ENCODE measurements at regions not wholly inside any gene's neighbourhood (a gene's known extent, or its start where the extent isn't known, plus 50 kb on each side); places are given as distances from the start of the nearest gene placed in this dataset.

DNA sequence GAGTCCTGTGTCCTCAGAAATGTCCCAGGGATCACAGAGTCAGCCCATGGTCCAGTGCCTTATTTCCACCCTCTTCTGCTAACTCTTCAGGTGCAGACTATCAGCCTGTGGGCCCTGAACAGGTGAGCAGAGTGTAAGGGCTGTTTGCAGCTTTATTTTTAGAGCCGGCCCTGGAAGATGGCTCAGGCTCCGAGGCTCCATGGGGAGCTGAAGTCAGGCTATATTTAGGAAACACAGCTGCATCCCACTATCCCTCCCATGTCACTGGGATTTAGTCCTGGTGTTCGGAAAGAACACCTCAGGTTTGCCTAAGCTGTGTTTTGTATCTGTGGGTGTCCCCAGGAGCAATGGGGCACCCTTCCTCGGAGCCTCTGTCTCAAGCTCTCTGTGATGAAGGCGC, 126.9 kb downstream of the RPS24 start:
- no peak for DNase-seq (ENCODE audit: low read depth in 4 of 4, low spot score in 2 of 4)

DNA sequence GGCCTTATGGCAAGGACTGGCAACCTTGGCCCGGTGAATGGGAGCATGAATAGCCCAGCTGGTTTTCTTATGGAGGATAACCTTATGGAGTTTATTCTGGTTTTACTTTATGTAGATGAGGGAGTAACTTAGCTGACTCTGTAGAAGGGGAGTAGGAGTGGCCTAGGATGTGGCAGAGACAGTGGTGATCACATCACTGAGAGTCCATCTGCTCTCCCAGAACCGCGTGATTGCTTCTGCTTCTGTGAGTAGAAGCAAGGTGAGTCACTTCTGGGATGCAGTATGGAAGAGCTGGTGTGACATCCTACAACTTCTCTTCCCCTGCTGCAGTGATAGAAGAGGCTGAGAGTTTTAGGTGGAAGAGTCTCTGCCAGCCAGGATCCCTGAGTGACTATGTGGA, 129.2 kb downstream of the RPS24 start:
- no peak for DNase-seq (ENCODE audit: low read depth in 4 of 4, low spot score in 2 of 4)

DNA sequence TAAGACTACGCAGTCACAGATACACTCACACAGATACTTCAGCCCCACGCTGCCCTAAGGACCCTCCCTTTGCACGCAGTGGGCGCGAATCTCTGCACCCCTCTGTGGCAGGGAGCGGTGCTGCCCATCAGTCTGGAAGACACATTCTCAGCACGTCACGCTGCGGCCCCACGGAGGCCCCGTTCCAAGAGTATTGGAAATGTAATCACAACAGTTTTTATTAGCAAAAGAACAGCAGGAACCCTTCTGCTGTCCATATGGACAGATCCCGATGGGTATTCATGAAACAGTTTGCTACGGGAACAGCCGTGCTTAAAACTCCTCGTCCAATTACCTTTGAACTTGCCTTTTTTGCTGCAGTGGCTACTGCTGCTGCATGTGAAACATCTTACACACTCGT, 131.0 kb downstream of the RPS24 start:
- DNase-seq (ENCODE audit: low read depth in 4 of 4, low spot score in 2 of 4), result no peak

DNA sequence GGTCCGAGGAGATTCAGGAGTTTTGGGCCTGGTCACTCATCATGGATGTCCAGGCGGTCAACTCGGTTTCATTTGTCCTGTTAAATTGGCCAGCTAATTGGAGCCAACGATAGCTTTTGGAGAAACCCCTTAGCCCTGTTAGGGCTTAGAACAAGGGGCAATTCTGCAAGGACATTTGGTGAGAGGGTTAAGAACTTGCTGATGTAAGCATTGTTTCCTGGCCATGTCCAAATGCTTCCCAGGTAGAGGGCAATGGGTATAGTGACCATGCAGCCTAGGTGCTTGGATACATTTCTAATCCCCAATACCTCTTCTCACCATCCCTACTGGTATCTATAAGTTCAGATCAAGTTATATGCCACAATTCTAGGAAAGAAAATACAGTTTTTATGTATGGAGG, 131.5 kb downstream of the RPS24 start:
- no peak for DNase-seq (ENCODE audit: low read depth in 4 of 4, low spot score in 2 of 4)

DNA sequence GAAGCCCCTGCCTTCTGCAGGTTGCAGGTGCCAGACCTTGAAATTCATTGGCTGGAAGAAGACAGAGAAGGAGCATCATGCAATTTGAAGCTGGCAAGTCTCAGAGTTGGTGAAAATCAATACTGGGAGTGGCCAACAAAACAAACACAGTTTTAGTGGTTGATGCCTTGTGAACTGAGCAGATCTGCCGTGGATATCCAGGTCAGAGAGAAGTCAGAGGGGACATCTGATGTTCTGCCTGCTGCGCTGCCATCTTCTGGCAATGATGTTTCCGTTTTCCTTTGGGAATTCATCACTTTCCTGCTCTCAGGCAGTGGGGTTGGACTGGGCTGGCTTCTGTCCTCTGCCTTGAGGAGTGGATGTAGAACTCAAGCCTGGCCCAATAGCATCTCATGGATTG, 132.0 kb downstream of the RPS24 start:
- no peak for DNase-seq (ENCODE audit: low read depth in 4 of 4, low spot score in 2 of 4)

DNA sequence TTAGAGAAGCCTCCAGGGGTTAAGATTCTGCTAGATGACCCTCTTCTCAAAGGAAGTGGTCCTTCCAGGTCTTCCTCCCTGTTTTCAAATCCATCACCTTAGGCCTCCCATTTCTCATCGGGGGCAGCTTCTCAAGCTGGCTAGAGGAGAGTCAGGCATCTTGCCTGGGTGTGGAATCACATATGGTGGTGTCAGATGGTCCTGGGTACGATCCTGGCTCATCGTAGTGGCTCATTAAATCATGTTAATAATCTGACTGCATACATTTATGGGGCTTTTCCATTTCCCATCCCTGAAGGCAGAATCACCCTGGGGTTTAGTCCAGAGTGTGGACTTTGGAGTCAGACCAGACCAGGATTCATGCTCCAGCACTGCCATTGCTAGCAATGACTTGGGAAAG, 132.6 kb downstream of the RPS24 start:
- DNase-seq (ENCODE audit: low read depth in 4 of 4, low spot score in 2 of 4), result no peak

DNA sequence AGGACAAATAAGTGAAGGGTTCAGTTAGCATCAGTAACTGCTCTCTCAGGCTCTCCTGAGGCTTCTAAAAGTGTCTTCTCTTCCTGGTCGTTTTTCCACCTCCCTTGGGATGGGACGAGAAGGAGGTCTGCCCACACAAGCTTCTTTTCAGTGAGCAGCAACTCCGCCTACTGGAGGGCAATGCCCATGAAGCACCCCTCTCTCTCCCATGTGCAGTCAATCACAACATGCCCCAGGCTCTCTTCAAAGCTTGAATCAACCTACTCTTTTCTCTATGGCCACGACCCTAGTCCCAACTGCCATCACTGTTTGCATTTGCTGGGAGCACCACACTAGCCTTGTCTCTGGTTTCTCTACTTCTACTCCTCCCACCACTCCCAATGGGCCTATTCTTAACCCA, 135.6 kb downstream of the RPS24 start:
- DNase-seq (ENCODE audit: low read depth in 4 of 4, low spot score in 2 of 4), result no peak

DNA sequence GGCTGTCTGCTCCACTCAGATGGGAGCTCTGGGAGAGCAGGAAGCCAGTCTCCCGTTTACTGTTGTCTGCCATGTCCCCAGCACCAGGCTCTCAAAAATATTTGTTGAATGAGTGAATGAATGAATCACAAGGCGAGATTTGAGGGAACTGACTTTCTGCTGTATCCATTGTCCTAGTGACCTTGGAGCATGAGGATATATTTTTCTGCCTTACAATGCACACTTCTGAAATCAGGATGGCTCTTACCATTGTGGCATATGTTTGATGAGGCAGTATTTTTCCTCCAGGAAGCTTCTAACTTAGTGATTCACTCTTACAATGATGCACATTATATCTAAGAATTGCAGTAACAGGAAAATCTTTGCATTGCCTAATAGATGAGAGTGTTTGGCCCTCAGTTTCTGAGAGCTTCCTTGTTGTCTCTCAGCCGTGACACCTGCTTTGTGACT, 136.4 kb downstream of the RPS24 start:
- DNase-seq (ENCODE audit: low read depth in 4 of 4, low spot score in 2 of 4), result no peak

DNA sequence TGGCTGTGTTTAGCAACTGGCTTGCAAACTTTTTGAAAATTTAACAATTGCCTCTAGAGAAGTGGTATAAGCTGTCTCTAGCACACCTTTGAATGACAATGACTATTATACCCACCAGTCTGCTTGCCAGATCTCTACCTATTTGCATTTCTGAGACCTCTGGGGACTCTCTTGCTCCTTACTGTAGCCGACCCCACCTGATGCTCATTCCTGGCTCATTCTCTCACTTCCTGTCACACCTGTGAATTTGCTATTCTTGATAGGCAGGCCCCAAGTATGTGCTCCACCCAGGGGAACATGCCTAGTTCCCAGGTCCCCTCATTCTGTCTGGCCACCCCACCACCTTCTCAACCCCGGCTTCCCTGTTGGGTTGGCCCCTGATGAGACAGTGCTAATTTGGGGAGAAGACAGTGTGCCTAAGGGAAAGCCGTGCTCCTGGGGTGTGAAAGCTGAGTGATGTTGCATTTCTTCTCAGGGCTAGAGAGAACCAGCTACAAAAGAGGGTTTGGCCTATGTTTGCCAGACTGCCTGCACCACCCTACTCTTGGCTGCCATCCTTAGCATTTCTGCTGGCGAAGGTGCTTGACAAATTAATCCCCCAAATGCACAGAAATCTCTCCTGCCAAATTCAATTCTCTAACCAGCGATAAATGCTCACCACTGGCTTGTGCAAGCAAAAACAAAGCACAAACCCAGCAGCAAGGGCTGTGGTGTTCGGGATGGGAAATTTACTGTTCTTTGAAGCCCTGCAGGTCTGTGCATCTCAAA, 138.2 kb downstream of the RPS24 start:
- DNase-seq (ENCODE audit: low read depth in 4 of 4, low spot score in 2 of 4), result no peak

DNA sequence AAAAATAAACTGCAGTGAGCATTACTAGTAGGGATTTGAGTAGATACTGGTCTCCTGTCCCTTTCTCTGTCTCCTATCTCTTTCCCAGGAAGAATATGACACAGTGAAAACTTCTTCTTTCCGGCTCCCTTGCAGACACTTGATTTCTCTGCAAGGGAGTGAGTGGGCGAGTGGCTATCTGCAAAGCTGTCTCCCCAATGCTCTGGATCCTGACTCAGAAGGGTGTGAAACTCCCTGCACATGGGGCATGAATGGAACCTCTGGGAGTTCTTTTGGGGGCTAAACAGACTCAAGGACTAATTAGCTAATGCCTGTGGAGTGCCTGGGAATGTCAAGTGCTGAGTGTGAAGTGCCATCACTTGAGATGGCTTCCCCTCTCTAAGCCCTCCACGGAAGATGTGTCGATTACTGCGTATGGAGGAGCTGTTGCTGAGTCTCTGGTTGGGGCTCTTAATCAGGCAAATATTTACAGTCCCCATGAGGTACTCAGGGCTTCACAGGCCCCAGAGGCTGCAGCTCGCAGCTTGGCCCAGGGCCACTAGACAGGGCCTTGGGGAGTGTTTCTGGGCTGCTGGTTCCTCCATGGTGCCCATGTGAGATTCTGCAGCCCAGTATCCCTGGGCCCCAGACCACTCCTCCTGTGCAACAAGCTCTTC, 139.8 kb downstream of the RPS24 start:
- DNase-seq (ENCODE audit: low read depth in 4 of 4, low spot score in 2 of 4), result no peak

DNA sequence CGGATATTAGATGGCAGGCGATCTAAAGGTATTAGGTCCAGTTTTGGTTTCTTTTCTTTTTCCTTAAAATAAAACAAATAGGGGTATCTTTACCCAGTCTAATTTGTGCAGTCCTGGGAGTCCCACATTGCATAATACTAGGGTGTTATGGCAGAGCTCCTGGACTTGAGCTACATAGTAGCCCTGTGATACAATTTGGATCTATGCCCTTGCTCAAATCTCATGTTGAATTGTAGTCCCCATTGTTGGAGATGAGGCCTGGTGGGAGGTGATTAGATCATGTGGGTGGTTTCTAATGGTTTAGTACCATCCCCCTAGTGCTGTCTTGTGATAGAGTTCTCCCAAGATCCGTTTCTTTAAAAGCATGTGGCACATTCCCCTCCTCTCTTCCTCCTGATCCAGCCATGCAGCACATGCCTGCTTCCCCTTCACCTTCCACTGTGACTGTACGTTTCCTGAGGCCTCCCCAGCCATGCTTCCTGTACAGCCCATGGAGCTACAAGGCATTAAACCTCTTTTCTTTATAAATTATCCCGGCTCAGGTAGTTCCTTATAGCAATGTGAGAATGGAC, 141.9 kb downstream of the RPS24 start:
- no peak for DNase-seq (ENCODE audit: low read depth in 4 of 4, low spot score in 2 of 4)

DNA sequence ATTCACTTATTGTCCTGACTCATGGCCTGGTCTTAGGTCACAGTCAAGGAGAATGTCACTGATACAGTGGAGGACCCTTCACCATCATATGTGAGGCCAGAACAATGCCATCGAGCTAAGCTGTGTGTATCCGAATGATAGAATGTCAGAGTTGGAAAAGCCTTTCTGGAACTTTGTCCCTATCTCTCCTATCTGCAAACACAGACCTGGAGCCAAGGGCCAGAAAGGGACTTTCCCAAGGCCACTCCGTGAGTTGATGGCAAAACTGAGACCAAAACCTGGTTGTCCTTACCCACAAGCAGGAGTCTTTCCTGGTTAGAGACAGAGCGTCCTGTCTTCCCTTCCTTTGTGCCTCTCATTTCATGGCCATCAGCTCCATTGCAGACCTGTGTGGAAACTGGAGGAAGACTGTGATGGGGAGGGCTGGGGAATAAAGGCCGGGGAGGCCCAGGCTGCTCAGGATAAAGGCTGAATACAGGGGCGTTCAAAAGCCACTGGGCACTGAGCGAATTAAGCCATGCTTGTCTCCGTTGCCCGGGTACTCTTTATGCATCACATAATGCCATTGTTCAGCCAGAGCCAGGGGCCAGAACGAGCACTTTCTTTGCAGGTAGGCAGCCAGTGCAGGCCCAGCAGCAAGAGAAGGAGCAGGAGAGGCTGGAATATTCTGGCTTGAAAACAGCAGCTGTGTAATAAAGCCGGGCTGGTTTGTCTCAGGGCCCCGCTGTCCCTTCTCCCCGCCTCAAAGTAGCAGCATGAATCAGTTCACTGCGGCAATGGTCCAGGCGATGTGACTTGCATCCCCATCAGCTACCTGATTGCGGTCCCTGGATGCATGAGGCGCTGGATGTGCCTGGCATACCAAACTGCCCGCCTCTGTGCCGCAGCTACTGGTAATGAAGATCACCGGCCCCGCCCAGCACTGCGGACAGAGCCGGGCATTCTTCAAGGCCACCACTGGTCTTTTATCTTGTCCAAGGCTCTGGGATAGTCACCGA, 143.0 kb downstream of the RPS24 start:
- no peak for DNase-seq (ENCODE audit: low read depth in 4 of 4, low spot score in 2 of 4)

DNA sequence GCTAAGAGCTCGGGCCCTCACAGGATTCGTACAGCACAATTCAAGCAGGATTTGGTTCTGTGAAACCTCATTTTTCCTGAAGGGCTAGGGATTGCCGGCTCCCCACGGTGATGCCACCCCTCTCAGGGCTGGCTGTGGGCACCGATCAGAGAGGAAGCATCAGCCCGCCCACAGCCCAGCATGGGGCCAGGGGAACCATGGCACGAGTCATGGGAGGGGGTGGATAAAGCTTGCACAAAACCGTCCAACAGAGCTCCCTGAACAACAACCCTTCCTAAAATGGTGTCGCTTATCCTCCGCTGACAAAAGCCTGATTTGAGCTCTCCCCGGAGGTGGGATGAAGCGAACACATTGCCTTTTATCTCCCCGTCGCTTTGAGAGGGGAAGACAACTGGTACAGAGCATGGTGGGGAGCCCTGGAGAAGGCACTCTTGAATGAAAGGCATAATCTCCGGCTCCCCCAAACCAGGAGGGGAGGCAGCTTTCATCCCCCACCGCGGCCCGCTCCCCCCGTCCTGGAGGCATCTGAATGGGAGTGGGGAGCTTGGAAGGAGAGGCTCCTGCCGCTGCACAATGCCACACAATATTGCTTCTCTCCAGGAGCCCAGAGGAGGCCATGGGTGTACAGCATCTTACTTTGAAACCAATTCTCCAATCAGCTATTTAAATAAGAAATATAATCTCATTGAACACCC, 144.0 kb downstream of the RPS24 start:
- no peak for DNase-seq (ENCODE audit: low read depth in 4 of 4, low spot score in 2 of 4)

DNA sequence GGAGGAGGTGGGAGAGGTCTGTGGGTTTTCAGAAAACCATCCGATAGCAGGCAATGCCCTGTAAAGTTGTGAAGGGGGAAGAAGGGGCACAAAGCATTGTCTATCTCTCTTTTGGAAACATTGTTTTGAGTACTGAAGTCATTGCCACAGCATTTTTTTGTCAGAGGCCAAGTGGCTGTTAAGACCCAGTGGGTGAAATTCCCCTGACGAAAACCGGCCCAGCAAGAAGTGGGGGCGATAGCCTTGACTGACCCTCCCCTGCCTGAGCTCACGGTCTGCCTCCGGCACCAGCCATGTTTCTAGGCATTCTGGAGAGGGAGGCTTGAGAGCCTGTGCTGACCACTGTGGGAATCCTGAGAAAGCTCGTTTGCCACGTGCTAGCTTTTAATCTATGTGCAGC, 144.7 kb downstream of the RPS24 start:
- no peak for DNase-seq (ENCODE audit: low read depth in 4 of 4, low spot score in 2 of 4)

DNA sequence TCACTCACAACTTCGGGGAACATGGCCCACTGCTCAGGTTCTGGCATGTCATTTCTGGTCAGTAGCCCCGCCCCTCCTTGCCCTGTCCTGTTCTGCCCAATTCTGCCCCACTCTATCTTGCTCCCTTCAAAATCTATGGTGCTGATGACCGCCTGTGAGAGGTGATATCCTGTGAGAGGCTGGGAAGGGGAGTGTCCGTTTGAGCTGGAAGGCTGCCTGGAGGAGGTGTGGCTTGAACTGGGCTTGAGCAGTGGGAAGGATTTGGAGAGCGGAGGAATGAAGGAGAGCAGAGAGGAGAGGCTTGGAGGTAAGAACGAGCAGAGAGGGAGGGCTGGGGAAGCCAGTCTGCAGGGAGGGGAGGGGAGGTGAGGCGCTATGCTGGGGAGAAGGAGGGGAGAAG, 145.3 kb downstream of the RPS24 start:
- no peak for DNase-seq (ENCODE audit: low read depth in 4 of 4, low spot score in 2 of 4)

DNA sequence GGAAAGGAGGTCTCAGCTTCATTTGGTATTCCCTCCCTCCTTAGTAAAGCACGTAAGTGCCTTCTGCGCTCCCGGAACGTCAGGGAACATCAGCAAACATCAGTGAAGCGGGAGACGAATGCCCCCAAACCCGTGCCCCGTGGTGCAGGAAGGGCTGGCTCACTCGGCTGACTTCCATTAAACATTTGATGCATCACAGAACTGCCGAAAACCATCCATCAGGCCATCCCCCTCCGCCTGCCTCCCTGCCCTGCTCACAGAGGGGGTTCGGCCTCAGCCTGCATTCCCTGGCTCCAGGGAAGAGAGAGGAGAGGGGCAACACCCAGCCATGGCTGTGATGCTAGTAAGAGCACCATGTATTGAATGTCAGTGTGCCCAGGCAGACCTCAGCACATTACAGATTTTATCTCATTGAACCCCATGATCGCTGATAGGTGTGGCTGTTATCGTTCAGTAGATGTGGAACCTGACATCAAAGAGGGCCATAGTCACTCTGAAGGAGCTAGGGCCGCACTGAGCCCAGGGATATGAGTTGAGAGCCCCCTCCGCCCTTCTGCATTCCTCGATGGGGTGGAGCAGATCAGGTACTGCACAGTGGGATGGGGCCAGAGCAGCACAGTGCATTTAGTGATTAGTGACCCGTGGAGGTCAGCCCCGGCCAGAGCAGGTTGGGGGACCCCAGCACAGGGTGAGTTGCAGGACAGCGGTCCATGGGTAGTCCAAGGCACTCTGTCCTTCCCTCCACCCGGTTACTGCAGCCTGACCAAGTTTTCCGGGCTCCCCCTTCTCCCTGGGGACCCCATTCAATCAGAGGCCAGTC, 146.4 kb downstream of the RPS24 start:
- DNase-seq (ENCODE audit: low read depth in 4 of 4, low spot score in 2 of 4), result no peak

DNA sequence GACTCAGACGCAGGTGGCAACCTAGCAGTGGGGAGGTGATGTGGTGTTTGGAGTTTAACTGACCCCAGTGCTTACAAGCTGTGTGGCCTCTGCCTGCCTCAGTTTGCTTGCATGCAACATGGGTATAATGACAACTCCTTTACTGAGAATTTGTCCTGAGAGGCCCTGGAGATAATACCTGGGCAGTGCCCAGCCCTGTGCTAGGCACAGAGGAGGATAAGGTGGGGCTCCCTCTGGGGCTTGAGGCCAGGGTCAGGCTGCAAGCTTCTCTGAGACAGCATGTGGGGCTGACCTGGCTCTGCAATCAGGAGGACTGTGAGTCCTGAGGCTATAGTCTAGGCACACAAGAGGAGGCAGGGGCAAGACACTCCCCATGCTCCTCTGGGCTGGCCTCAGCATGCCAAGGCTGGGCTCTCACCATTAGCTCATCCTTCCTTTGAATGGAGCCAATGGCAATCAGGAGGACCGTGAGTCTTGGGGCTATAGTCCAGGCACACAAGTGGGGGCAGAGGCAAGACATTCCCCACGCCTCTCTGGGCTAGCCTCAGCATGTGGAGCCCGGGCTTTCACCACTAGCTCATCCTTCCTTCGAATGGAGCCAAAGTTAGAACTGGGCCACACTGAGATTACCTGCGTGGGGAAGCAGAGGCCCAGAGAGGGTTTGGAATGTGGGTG, 147.9 kb downstream of the RPS24 start:
- no peak for DNase-seq (ENCODE audit: low read depth in 4 of 4, low spot score in 2 of 4)

DNA sequence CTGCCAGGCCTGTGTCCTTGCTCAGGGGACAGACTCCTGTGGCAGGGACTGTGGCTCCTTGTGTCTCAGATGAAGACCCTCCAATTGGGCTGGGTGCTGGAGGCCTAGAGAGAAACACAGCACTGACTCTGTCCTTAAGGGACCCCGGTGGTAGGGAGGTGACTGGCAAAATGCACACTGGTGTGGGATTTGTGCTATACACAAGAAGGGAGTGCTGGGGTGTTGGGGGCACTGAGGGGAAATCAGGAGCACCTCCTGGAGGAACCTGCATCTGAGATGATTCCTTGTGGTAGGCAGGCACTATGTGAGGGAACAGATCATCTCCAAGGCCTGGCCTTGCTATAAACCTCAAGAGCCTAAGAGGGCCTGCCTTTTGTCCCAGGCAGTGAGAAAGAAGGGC, 149.2 kb downstream of the RPS24 start:
- no peak for DNase-seq (ENCODE audit: low read depth in 4 of 4, low spot score in 2 of 4)
